Endothelial cell (in vitro differentiated cells): ENCODE measurements at regions not wholly inside any gene's neighbourhood (a gene's known extent, or its start where the extent isn't known, plus 50 kb on each side); places are given as distances from the start of the nearest gene placed in this dataset.
A peak's percentile ranks its signal among the peaks of the same experiment; 100 is the strongest.

Experiments
- DNase-seq: peaks from one replicate; pipeline ENCODE4 v3.0.0; 2021; ENCODE audit warnings: low spot score
- H3K27ac Mint-ChIP-seq: one replicate; pipeline ENCODE4 v1.8.0; 2021; ENCODE audit warnings: mixed read lengths, inconsistent platforms; ENCODE audit not compliant: unreplicated experiment
- H3K27me3 Mint-ChIP-seq: one replicate; pipeline ENCODE4 v1.8.0; 2021; ENCODE audit warnings: mild to moderate bottlenecking, moderate library complexity, mixed read lengths, inconsistent platforms; ENCODE audit not compliant: unreplicated experiment
- H3K36me3 Mint-ChIP-seq: one replicate; pipeline ENCODE4 v1.8.0; 2021; ENCODE audit warnings: mild to moderate bottlenecking, low read depth, mixed read lengths, inconsistent platforms; ENCODE audit not compliant: unreplicated experiment
- H3K4me1 Mint-ChIP-seq: one replicate; pipeline ENCODE4 v1.8.0; 2021; ENCODE audit warnings: mild to moderate bottlenecking, mixed read lengths, inconsistent platforms; ENCODE audit not compliant: unreplicated experiment
- H3K4me3 Mint-ChIP-seq: one replicate; pipeline ENCODE4 v1.8.0; 2021; ENCODE audit warnings: mild to moderate bottlenecking, mixed read lengths, inconsistent platforms; ENCODE audit not compliant: unreplicated experiment
- H3K9me3 Mint-ChIP-seq: one replicate; pipeline ENCODE4 v1.8.0; 2021; ENCODE audit warnings: mixed read lengths, inconsistent platforms; ENCODE audit not compliant: unreplicated experiment
- CTCF ChIP-seq: fragments of 200-600 bp; sonication (generic); IDR thresholded peaks from one replicate; pipeline ENCODE4 v1.5.0; 2021; ENCODE audit warnings: antibody characterized with exemption; ENCODE audit not compliant: unreplicated experiment

GRCh38 chr11:34001557-34002064 is 49.9 kb upstream of the CAPRIN1 start:
- H3K9me3 Mint-ChIP-seq, result no peaks in the 10 kb centered on the region
- no peak overlapping the region for H3K4me3 Mint-ChIP-seq
- H3K36me3 Mint-ChIP-seq, result no peaks in the 10 kb centered on the region
- DNase-seq, result no peak
- no peak for TF ChIP-seq CTCF
- H3K4me1 Mint-ChIP-seq, result no peaks in the 10 kb centered on the region
- H3K27me3 Mint-ChIP-seq, result no peaks in the 10 kb centered on the region
- H3K27ac Mint-ChIP-seq, result no peak overlapping the region

- H3K4me3 Mint-ChIP-seq, result no peak overlapping the region
- H3K4me1 Mint-ChIP-seq, result no peaks in the 10 kb centered on the region
- DNase-seq, result no peak
- peaks cover 1% of the 10 kb centered on the region for H3K27me3 Mint-ChIP-seq
- no peaks in the 10 kb centered on the region for H3K9me3 Mint-ChIP-seq
- no peaks in the 10 kb centered on the region for H3K36me3 Mint-ChIP-seq
- no peak overlapping the region for H3K27ac Mint-ChIP-seq
- no peak for TF ChIP-seq CTCF
Observed at GRCh38 chr11:33999393-33999792, 52.1 kb upstream of the CAPRIN1 start.

- TF ChIP-seq CTCF, result no peak
- DNase-seq, result no peak
- Mint-ChIP-seq H3K27me3 (peaks cover 1% of the 10 kb centered on the region), H3K4me3 (no peak overlapping the region), H3K9me3 (no peaks in the 10 kb centered on the region), H3K4me1 (no peaks in the 10 kb centered on the region), H3K36me3 (no peaks in the 10 kb centered on the region), H3K27ac (no peak overlapping the region)
Observed at GRCh38 chr11:33997584-33998251, 53.8 kb upstream of the CAPRIN1 start.

GRCh38 chr11:33996498-33997454 is 54.8 kb upstream of the CAPRIN1 start:
- peak; percentile 80 for DNase-seq
- no peaks in the 10 kb centered on the region for H3K36me3 Mint-ChIP-seq
- H3K4me1 Mint-ChIP-seq, result no peaks in the 10 kb centered on the region
- H3K27ac Mint-ChIP-seq, result no peak overlapping the region
- no peaks in the 10 kb centered on the region for H3K9me3 Mint-ChIP-seq
- TF ChIP-seq CTCF, result peak; percentile 83
- no peak overlapping the region for H3K4me3 Mint-ChIP-seq
- peaks cover 1% of the 10 kb centered on the region for H3K27me3 Mint-ChIP-seq
